Fibroblast of lung (primary cell): ENCODE measurements at regions not wholly inside any gene's neighbourhood (a gene's known extent, or its start where the extent isn't known, plus 50 kb on each side); places are given as distances from the start of the nearest gene placed in this dataset.

Experiments
- EZH2 ChIP-seq: IDR thresholded peaks from 2 replicates; pipeline ENCODE4 v1.5.1; 2012; ENCODE audit warnings: low read length, control low read depth, mild to moderate bottlenecking; ENCODE audit errors: missing control alignments
- TF ChIP-seq, protein P1 (sequence below), 2 donors: IDR thresholded peaks in 1 of 2; conservative IDR thresholded peaks in 1 of 2; 1 replicate in 1 of 2; 2 replicates in 1 of 2; pipeline ENCODE4 v1.5.1; 2011 to 2012; ENCODE audit warnings: low read length in 2 of 2, control low read depth in 1 of 2, inconsistent platforms in 1 of 2, low read depth in 1 of 2, mild to moderate bottlenecking in 1 of 2

DNA sequence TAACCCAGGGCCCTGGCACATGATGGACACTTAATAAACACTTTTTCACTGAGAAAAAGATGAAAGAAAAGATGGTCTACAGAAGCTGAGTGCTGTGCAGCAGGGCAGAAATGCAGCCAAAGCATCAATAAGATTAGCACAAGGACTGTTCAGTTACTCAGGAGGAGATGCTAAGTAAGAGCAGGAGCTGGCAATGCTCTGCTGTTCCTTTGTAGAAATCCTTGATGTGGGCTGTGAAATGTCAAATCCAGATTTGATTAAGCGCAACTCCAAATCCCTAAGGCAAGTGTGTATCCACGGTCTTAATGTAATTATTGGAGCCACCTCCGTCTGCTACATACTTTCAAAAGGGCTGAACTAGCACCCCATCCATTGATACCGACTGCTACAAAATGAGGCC is 151.8 kb upstream of the BTG1 start:
- TF ChIP-seq, protein P1, sequence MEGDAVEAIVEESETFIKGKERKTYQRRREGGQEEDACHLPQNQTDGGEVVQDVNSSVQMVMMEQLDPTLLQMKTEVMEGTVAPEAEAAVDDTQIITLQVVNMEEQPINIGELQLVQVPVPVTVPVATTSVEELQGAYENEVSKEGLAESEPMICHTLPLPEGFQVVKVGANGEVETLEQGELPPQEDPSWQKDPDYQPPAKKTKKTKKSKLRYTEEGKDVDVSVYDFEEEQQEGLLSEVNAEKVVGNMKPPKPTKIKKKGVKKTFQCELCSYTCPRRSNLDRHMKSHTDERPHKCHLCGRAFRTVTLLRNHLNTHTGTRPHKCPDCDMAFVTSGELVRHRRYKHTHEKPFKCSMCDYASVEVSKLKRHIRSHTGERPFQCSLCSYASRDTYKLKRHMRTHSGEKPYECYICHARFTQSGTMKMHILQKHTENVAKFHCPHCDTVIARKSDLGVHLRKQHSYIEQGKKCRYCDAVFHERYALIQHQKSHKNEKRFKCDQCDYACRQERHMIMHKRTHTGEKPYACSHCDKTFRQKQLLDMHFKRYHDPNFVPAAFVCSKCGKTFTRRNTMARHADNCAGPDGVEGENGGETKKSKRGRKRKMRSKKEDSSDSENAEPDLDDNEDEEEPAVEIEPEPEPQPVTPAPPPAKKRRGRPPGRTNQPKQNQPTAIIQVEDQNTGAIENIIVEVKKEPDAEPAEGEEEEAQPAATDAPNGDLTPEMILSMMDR (conservative IDR thresholded peaks at IDR 0.05 in 1 of 2, IDR thresholded peaks at IDR 0.05 in 1 of 2; ENCODE audit: low read depth in 1 of 2, low read length in 2 of 2) = no peak
- no peak for TF ChIP-seq EZH2
